ENCODE measurements at regions not wholly inside any gene's neighbourhood (a gene's known extent, or its start where the extent isn't known, plus 50 kb on each side); places are given as distances from the start of the nearest gene placed in this dataset.

- DNase-seq (ENCODE audit: low read depth): no peak
- no peak for TF ChIP-seq CTCF (conservative IDR thresholded peaks at IDR 0.05; ENCODE audit: low read length)
Observed at GRCh38 chr22:27501191-27501936, 300.2 kb downstream of the MN1 start.

GRCh38 chr22:27502327-27502726 is 299.2 kb downstream of the MN1 start:
- no peak overlapping the region for H3K4me3 ChIP-seq (ENCODE audit: low read length)
- DNase-seq (ENCODE audit: low read depth): no peak
- TF ChIP-seq CTCF (conservative IDR thresholded peaks at IDR 0.05; ENCODE audit: low read length): no peak

More at GRCh38 chr22:27501191-27501936, 300.2 kb downstream of the MN1 start:
- no peak overlapping the region for H3K4me3 ChIP-seq (ENCODE audit: low read length)

GRCh38 chr22:27504360-27505253 is 296.9 kb downstream of the MN1 start:
- TF ChIP-seq CTCF (conservative IDR thresholded peaks at IDR 0.05; ENCODE audit: low read length): no peak
- DNase-seq (ENCODE audit: low read depth): no peak
- H3K4me3 ChIP-seq (ENCODE audit: low read length): no peak overlapping the region

- H3K4me3 ChIP-seq (ENCODE audit: low read length): no peak overlapping the region
- DNase-seq (ENCODE audit: low read depth): peak; percentile 29
- TF ChIP-seq CTCF (conservative IDR thresholded peaks at IDR 0.05; ENCODE audit: low read length): no peak
Observed at GRCh38 chr22:27507111-27507611, 294.4 kb downstream of the MN1 start.

- TF ChIP-seq CTCF (conservative IDR thresholded peaks at IDR 0.05; ENCODE audit: low read length): no peak
- no peak for DNase-seq (ENCODE audit: low read depth)
- no peak overlapping the region for H3K4me3 ChIP-seq (ENCODE audit: low read length)
Observed at GRCh38 chr22:27507935-27508526, 293.5 kb downstream of the MN1 start.

GRCh38 chr22:27509132-27509920 is 292.2 kb downstream of the MN1 start:
- no peak for TF ChIP-seq CTCF (conservative IDR thresholded peaks at IDR 0.05; ENCODE audit: low read length)
- DNase-seq (ENCODE audit: low read depth): no peak
- no peak overlapping the region for H3K4me3 ChIP-seq (ENCODE audit: low read length)

Measured in AG10803 (cell line).